Lower lobe of right lung (tissue), 2 donors: ENCODE measurements at regions not wholly inside any gene's neighbourhood (a gene's known extent, or its start where the extent isn't known, plus 50 kb on each side); places are given as distances from the start of the nearest gene placed in this dataset.

ENCODE experiments used
- ATAC-seq, 2 donors: fragments of 200-7000 bp; cut with Tn5 transposase; one replicate each; pipeline ENCODE4 v1.9.1; 2020 to 2022; ENCODE audit warnings: mild to moderate bottlenecking in 2 of 2, moderate library complexity in 2 of 2
- DNase-seq: peaks from one replicate; pipeline ENCODE4 v3.0.0-alpha.2; 2020
- H3K27ac ChIP-seq: fragments of 200-600 bp; one replicate; pipeline ENCODE4 v1.8.0; 2022
- H3K27me3 ChIP-seq: fragments of 200-600 bp; one replicate; pipeline ENCODE4 v1.8.0; 2022; ENCODE audit warnings: low read depth
- H3K36me3 ChIP-seq: fragments of 200-600 bp; one replicate; pipeline ENCODE4 v1.8.0; 2022; ENCODE audit warnings: mild to moderate bottlenecking
- H3K4me1 ChIP-seq: fragments of 200-600 bp; one replicate; pipeline ENCODE4 v1.8.0; 2022
- H3K4me3 ChIP-seq: fragments of 200-600 bp; one replicate; pipeline ENCODE4 v1.8.0; 2022; ENCODE audit warnings: mild to moderate bottlenecking
- H3K9me3 ChIP-seq: fragments of 200-600 bp; one replicate; pipeline ENCODE4 v1.8.0; 2022
- intact Hi-C: fragments of 100-400 bp; cut with DNase I; formaldehyde crosslinking; loops from one replicate; pipeline ENCODE4 v1.11.0; 2022
- TF ChIP-seq, protein P1 (sequence below): fragments of 200-600 bp; IDR thresholded peaks from one replicate; pipeline ENCODE4 v1.8.0; 2022; ENCODE audit warnings: antibody characterized with exemption, mild to moderate bottlenecking
- donor health status: DM: no; HTN: yes; CAD: no; lungs with severe emphysema.

DNA sequence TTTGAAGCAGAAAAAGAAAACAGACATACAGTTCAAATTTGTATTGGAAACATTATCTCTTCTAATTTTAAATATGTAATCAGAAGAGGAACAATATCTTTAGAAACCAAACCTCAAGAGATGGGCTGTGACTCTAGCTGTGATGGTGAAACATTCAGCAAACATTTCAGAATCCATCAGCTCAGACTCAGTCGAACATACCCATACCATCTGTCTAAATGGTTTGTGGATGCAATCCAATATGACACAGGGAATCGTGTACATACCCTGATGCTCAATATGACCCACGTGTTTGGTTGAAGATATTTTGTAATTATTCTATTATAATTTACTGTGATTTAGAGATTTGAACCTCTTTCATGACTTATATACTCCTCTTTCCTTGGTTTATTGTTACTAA, 665.2 kb upstream of the CDH8 start:
- no peaks in the 10 kb centered on the region for H3K9me3 ChIP-seq
- no peaks in the 10 kb centered on the region for H3K4me1 ChIP-seq
- TF ChIP-seq, protein P1, sequence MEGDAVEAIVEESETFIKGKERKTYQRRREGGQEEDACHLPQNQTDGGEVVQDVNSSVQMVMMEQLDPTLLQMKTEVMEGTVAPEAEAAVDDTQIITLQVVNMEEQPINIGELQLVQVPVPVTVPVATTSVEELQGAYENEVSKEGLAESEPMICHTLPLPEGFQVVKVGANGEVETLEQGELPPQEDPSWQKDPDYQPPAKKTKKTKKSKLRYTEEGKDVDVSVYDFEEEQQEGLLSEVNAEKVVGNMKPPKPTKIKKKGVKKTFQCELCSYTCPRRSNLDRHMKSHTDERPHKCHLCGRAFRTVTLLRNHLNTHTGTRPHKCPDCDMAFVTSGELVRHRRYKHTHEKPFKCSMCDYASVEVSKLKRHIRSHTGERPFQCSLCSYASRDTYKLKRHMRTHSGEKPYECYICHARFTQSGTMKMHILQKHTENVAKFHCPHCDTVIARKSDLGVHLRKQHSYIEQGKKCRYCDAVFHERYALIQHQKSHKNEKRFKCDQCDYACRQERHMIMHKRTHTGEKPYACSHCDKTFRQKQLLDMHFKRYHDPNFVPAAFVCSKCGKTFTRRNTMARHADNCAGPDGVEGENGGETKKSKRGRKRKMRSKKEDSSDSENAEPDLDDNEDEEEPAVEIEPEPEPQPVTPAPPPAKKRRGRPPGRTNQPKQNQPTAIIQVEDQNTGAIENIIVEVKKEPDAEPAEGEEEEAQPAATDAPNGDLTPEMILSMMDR, result no peak
- H3K27me3 ChIP-seq, result no peaks in the 10 kb centered on the region
- ATAC-seq (no peak), DNase-seq (no peak)
- no peak overlapping the region for H3K27ac ChIP-seq
- intact Hi-C loops, result no loop called here
- H3K4me3 ChIP-seq, result no peak overlapping the region
- no peaks in the 10 kb centered on the region for H3K36me3 ChIP-seq

DNA sequence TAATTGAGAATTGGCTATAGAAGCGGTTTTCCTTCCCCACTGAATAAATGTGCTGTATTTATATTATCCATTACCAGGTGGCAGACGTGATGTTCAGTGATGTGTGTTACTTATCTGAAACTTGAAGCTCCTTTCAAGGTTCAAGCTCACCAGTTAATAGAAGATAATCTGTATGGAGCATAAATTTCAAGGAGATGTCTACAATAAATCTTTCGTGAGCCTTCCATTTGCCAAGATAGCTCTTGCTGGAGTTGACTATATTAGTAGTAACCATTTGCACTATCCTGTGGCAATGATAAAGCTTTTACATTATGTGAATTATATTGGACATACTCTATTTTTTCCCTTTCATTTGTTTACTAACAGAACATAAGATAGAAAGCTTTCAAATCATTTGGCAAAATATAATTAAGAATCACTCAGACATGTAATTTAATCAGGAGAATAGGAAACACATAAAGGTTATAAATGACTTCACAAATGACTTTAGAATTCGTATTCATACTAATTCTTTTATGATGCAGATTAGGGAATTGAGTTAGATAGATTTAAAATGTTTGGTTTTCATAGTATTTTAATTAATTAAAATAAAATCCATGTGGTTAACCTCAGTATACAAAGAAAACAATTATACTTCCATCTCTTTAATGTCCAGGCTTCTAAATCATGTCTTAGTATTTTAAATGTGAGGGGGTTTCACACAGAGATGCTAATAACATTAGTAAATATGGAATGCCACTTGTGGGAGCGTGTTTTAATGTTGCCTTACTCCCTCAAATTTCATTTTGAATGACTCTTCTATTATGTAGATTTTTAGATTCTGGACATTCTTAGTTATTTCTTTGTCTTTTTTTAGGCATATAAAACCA, 664.4 kb upstream of the CDH8 start:
- no peaks in the 10 kb centered on the region for H3K4me1 ChIP-seq
- no peak for ATAC-seq
- H3K9me3 ChIP-seq, result no peaks in the 10 kb centered on the region
- no peak overlapping the region for H3K4me3 ChIP-seq
- intact Hi-C loops, result no loop called here
- no peaks in the 10 kb centered on the region for H3K36me3 ChIP-seq
- no peak overlapping the region for H3K27ac ChIP-seq
- H3K27me3 ChIP-seq, result no peaks in the 10 kb centered on the region
- TF ChIP-seq, protein P1, result no peak
- no peak for DNase-seq

DNA sequence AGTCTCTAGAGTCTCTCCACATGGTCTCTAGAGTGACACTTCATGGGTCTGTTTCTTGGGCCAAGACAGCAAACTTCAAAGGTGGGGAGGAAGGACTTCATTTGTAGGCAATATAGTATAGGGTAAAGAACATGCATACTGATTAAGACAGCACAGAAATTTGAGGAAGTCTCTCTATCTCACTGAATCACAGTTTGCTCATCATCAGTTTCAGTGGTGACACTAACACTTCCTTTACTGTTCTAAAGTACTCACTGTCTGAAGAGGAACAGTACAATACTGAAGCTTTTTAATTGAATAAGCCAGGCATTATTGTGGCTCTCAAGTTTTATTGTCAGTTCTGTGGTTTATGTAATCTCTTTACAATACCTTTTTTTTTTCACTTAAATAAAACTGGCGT, 656.4 kb upstream of the CDH8 start:
- no peaks in the 10 kb centered on the region for H3K36me3 ChIP-seq
- no peak for DNase-seq
- peaks cover 22% of the 10 kb centered on the region for H3K9me3 ChIP-seq
- intact Hi-C loops, result no loop called here
- no peak for ATAC-seq
- TF ChIP-seq, protein P1, result no peak
- H3K4me3 ChIP-seq, result no peak overlapping the region
- no peak overlapping the region for H3K27ac ChIP-seq
- no peaks in the 10 kb centered on the region for H3K4me1 ChIP-seq
- H3K27me3 ChIP-seq, result no peaks in the 10 kb centered on the region

DNA sequence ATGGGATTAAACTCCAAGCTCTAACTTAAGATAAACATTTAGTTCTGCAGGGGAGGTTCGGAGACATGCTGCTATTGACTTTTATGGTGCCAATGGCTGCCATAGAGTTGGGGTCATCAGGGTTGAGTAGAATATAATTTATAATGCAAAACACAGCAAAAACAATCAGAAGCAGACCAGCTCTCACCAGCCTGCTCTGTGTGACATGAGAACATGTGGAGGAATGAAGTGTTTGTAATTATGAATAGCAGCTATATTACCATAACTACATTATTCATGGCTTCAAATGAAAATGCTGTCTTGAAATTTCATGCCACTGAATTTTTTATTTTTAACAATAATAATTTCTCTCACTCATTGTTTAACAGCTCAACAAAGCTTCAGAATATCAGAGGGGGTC, 645.6 kb upstream of the CDH8 start:
- H3K4me3 ChIP-seq, result no peak overlapping the region
- no peaks in the 10 kb centered on the region for H3K36me3 ChIP-seq
- no peaks in the 10 kb centered on the region for H3K4me1 ChIP-seq
- TF ChIP-seq, protein P1, result no peak
- intact Hi-C loops, result no loop called here
- ATAC-seq (no peak), DNase-seq (no peak)
- no peak overlapping the region for H3K27ac ChIP-seq
- H3K27me3 ChIP-seq, result no peaks in the 10 kb centered on the region
- peaks cover 31% of the 10 kb centered on the region for H3K9me3 ChIP-seq

DNA sequence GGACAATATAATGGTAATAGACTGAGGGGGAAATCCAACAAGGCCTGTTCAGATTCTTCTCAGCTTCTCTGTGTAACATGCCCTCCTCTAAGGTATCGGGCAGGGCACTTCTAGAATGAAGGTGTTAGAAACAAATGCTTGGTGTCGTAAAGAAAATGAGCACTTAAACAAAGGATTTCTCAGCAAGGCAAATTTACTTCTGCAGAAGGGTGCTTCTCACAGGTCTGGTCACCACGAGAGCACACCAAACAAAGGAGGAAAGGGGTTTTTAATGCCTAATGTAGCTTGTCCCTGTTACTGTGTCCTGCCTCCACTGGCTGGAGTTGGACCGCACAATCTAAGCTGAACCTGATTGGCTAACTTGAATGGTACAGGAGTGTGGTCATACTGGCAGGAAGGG, 642.6 kb upstream of the CDH8 start:
- Histone ChIP-seq H3K4me3 (no peak overlapping the region), H3K9me3 (peaks cover 28% of the 10 kb centered on the region), H3K36me3 (no peaks in the 10 kb centered on the region), H3K4me1 (no peaks in the 10 kb centered on the region), H3K27ac (no peak overlapping the region), H3K27me3 (no peaks in the 10 kb centered on the region)
- TF ChIP-seq, protein P1, result no peak
- intact Hi-C loops, result no loop called here
- DNase-seq, result no peak
- no peak for ATAC-seq
